Immature natural killer cell (primary cell): ENCODE measurements at regions not wholly inside any gene's neighbourhood (a gene's known extent, or its start where the extent isn't known, plus 50 kb on each side); places are given as distances from the start of the nearest gene placed in this dataset.
"Not testable (repeated sequence)": the region's sequence is repeated elsewhere in the genome, so short reads cannot be mapped to it uniquely, and the experiment has no call there.

Source experiments
- DNase-seq, 3 donors: peaks; one replicate each; pipeline ENCODE4 v3.0.0; 2022; ENCODE audit warnings: mixed read lengths in 1 of 3
- H3K27ac Mint-ChIP-seq, 6 donors: one replicate each; pipeline ENCODE4 v1.8.0; 2020; ENCODE audit warnings: mixed read lengths in 6 of 6, mild to moderate bottlenecking in 5 of 6, inconsistent platforms in 4 of 6, moderate library complexity in 3 of 6
- H3K27me3 Mint-ChIP-seq, 3 donors: one replicate each; pipeline ENCODE4 v1.8.0; 2020 to 2021; ENCODE audit warnings: low read depth in 3 of 3, mild to moderate bottlenecking in 3 of 3, mixed read lengths in 3 of 3, moderate library complexity in 3 of 3, inconsistent platforms in 1 of 3
- H3K36me3 Mint-ChIP-seq, 3 donors: one replicate each; pipeline ENCODE4 v1.8.0; 2020; ENCODE audit warnings: mixed read lengths in 3 of 3, inconsistent platforms in 2 of 3, mild to moderate bottlenecking in 2 of 3
- H3K4me1 Mint-ChIP-seq, 2 donors: one replicate each; pipeline ENCODE4 v1.8.0; 2020; ENCODE audit warnings: inconsistent platforms in 2 of 2, mild to moderate bottlenecking in 2 of 2, mixed read lengths in 2 of 2, moderate library complexity in 1 of 2
- H3K4me3 Mint-ChIP-seq, 5 donors: one replicate each; pipeline ENCODE4 v1.8.0; 2020; ENCODE audit warnings: mild to moderate bottlenecking in 5 of 5, mixed read lengths in 5 of 5, inconsistent platforms in 3 of 5, moderate library complexity in 3 of 5
- H3K9me3 Mint-ChIP-seq, 6 donors: one replicate each; pipeline ENCODE4 v1.8.0; 2020; ENCODE audit warnings: mild to moderate bottlenecking in 6 of 6, mixed read lengths in 6 of 6, inconsistent platforms in 4 of 6, moderate library complexity in 3 of 6

GRCh38 chr2:19642501-19642900 is 259.3 kb downstream of the TTC32 start:
- Mint-ChIP-seq H3K27ac (no peak overlapping the region), H3K9me3 (peaks cover 0 to 4% (median 0%) of the 10 kb centered on the region in 6 donors), H3K4me1 (no peaks in the 10 kb centered on the region), H3K36me3 (no peaks in the 10 kb centered on the region), H3K4me3 (no peak overlapping the region), H3K27me3 (peaks cover 0 to 2% (median 0%) of the 10 kb centered on the region in 3 donors)
- no peak for DNase-seq

- no peak for DNase-seq
- Mint-ChIP-seq H3K4me1 (no peaks in the 10 kb centered on the region), H3K27ac (no peak overlapping the region), H3K4me3 (no peak overlapping the region), H3K36me3 (no peaks in the 10 kb centered on the region), H3K27me3 (peaks cover 0 to 2% (median 2%) of the 10 kb centered on the region in 3 donors), H3K9me3 (peaks cover 0 to 7% (median under 1%) of the 10 kb centered on the region in 6 donors)
Measured at GRCh38 chr2:19635951-19636510, 265.8 kb downstream of the TTC32 start.

- H3K27ac Mint-ChIP-seq, result no peak overlapping the region
- DNase-seq, result no peak
- H3K9me3 Mint-ChIP-seq, result peaks cover 0 to 8% (median under 1%) of the 10 kb centered on the region in 6 donors
- peaks cover 0 to 2% (median 2%) of the 10 kb centered on the region in 3 donors for H3K27me3 Mint-ChIP-seq
- no peaks in the 10 kb centered on the region for H3K36me3 Mint-ChIP-seq
- no peak overlapping the region for H3K4me3 Mint-ChIP-seq
- H3K4me1 Mint-ChIP-seq, result no peaks in the 10 kb centered on the region
Measured at GRCh38 chr2:19632403-19632991, 269.3 kb downstream of the TTC32 start.

- H3K27me3 Mint-ChIP-seq, result peaks cover 0 to 2% (median 2%) of the 10 kb centered on the region in 3 donors
- H3K9me3 Mint-ChIP-seq, result peaks cover 1 to 9% (median 5%) of the 10 kb centered on the region in 6 donors
- H3K4me3 Mint-ChIP-seq, result no peak overlapping the region
- no peak overlapping the region for H3K27ac Mint-ChIP-seq
- no peak for DNase-seq
- H3K36me3 Mint-ChIP-seq, result no peaks in the 10 kb centered on the region
- no peaks in the 10 kb centered on the region for H3K4me1 Mint-ChIP-seq
Measured at GRCh38 chr2:19631871-19632270, 269.9 kb downstream of the TTC32 start.

- no peak overlapping the region for H3K4me3 Mint-ChIP-seq
- DNase-seq, result no peak
- no peak overlapping the region for H3K27ac Mint-ChIP-seq
- no peaks in the 10 kb centered on the region for H3K36me3 Mint-ChIP-seq
- H3K27me3 Mint-ChIP-seq, result peaks cover 0 to 2% (median 0%) of the 10 kb centered on the region in 3 donors
- no peaks in the 10 kb centered on the region for H3K4me1 Mint-ChIP-seq
- H3K9me3 Mint-ChIP-seq, result peaks cover 2 to 14% (median 7%) of the 10 kb centered on the region in 6 donors
Measured at GRCh38 chr2:19630921-19631320, 270.9 kb downstream of the TTC32 start.

- H3K27me3 Mint-ChIP-seq, result peaks cover 0 to 2% (median 0%) of the 10 kb centered on the region in 3 donors
- H3K36me3 Mint-ChIP-seq, result no peaks in the 10 kb centered on the region
- H3K4me3 Mint-ChIP-seq, result no peak overlapping the region
- peaks cover 2 to 14% (median 5%) of the 10 kb centered on the region in 6 donors for H3K9me3 Mint-ChIP-seq
- no peak for DNase-seq
- H3K27ac Mint-ChIP-seq, result no peak overlapping the region
- H3K4me1 Mint-ChIP-seq, result no peaks in the 10 kb centered on the region
Measured at GRCh38 chr2:19627359-19627758, 268.9 kb upstream of the OSR1 start.

GRCh38 chr2:19623488-19623887 is 265.1 kb upstream of the OSR1 start:
- H3K27ac Mint-ChIP-seq, result no peak overlapping the region
- H3K4me3 Mint-ChIP-seq, result no peak overlapping the region
- no peaks in the 10 kb centered on the region for H3K4me1 Mint-ChIP-seq
- H3K9me3 Mint-ChIP-seq, result peaks cover 2 to 16% (median 7%) of the 10 kb centered on the region in 6 donors
- H3K27me3 Mint-ChIP-seq, result peaks cover 0 to 2% (median 2%) of the 10 kb centered on the region in 3 donors
- H3K36me3 Mint-ChIP-seq, result no peaks in the 10 kb centered on the region
- DNase-seq, result no peak

- Mint-ChIP-seq H3K27ac (no peak overlapping the region), H3K9me3 (peaks cover 20 to 44% (median 31%) of the 10 kb centered on the region in 6 donors), H3K4me3 (no peak overlapping the region)
Measured at GRCh38 chr2:19617257-19617848, 258.9 kb upstream of the OSR1 start.

GRCh38 chr2:19615402-19615801 is 257.0 kb upstream of the OSR1 start:
- peaks cover 0 to 15% (median 3%) of the 10 kb centered on the region in 3 donors for H3K36me3 Mint-ChIP-seq
- not testable (repeated sequence) for H3K27me3 Mint-ChIP-seq, H3K4me1 Mint-ChIP-seq, H3K4me3 Mint-ChIP-seq, DNase-seq, H3K27ac Mint-ChIP-seq
- peaks cover 20 to 45% (median 29%) of the 10 kb centered on the region in 6 donors for H3K9me3 Mint-ChIP-seq

More at GRCh38 chr2:19617257-19617848, 258.9 kb upstream of the OSR1 start:
- Mint-ChIP-seq H3K27me3 (peaks cover 0 to 6% (median 3%) of the 10 kb centered on the region in 3 donors), H3K36me3 (peaks cover 0 to 15% (median 3%) of the 10 kb centered on the region in 3 donors), H3K4me1 (no peaks in the 10 kb centered on the region)
- no peak for DNase-seq

- Mint-ChIP-seq H3K4me1 (no peaks in the 10 kb centered on the region), H3K4me3 (no peak overlapping the region), H3K36me3 (peaks cover 0 to 15% (median 3%) of the 10 kb centered on the region in 3 donors), H3K27ac (no peak overlapping the region), H3K27me3 (peaks cover 0 to 6% (median 3%) of the 10 kb centered on the region in 3 donors), H3K9me3 (peaks cover 22 to 48% (median 29%) of the 10 kb centered on the region in 6 donors)
- DNase-seq, result no peak
Measured at GRCh38 chr2:19614066-19614465, 255.6 kb upstream of the OSR1 start.

GRCh38 chr2:19611491-19612332 is 253.3 kb upstream of the OSR1 start:
- Mint-ChIP-seq H3K27me3 (peaks cover 0 to 10% (median 2%) of the 10 kb centered on the region in 3 donors), H3K36me3 (peaks cover 0 to 15% (median 3%) of the 10 kb centered on the region in 3 donors), H3K4me1 (no peaks in the 10 kb centered on the region), H3K27ac (no peak overlapping the region), H3K4me3 (no peak overlapping the region), H3K9me3 (peaks cover 16 to 33% (median 22%) of the 10 kb centered on the region in 6 donors)
- no peak for DNase-seq

GRCh38 chr2:19609266-19609665 is 250.8 kb upstream of the OSR1 start:
- no peak for DNase-seq
- no peak overlapping the region for H3K27ac Mint-ChIP-seq
- peaks cover 0 to 12% (median 3%) of the 10 kb centered on the region in 3 donors for H3K27me3 Mint-ChIP-seq
- no peaks in the 10 kb centered on the region for H3K4me1 Mint-ChIP-seq
- peaks cover 0 to 4% (median 0%) of the 10 kb centered on the region in 3 donors for H3K36me3 Mint-ChIP-seq
- no peak overlapping the region for H3K4me3 Mint-ChIP-seq
- H3K9me3 Mint-ChIP-seq, result peaks cover 2 to 13% (median 6%) of the 10 kb centered on the region in 6 donors

GRCh38 chr2:19607931-19608771 is 249.7 kb upstream of the OSR1 start:
- Mint-ChIP-seq H3K27ac (no peak overlapping the region), H3K27me3 (peaks cover 0 to 10% (median 3%) of the 10 kb centered on the region in 3 donors), H3K4me3 (no peak overlapping the region), H3K9me3 (peaks cover 2 to 9% (median 4%) of the 10 kb centered on the region in 6 donors), H3K36me3 (no peaks in the 10 kb centered on the region), H3K4me1 (no peaks in the 10 kb centered on the region)
- DNase-seq, result no peak
